H1 (cell line): ENCODE measurements at regions not wholly inside any gene's neighbourhood (a gene's known extent, or its start where the extent isn't known, plus 50 kb on each side); places are given as distances from the start of the nearest gene placed in this dataset.

Source experiments
- EGR1 ChIP-seq: IDR thresholded peaks from 2 replicates; pipeline ENCODE4 v1.6.1; 2011; ENCODE audit warnings: low read depth, low read length, borderline replicate concordance
- MAFK ChIP-seq: IDR thresholded peaks from 2 replicates; pipeline ENCODE4 v1.6.1; 2012; ENCODE audit warnings: low read depth, mild to moderate bottlenecking, improper control_type of control experiment, low read length

DNA sequence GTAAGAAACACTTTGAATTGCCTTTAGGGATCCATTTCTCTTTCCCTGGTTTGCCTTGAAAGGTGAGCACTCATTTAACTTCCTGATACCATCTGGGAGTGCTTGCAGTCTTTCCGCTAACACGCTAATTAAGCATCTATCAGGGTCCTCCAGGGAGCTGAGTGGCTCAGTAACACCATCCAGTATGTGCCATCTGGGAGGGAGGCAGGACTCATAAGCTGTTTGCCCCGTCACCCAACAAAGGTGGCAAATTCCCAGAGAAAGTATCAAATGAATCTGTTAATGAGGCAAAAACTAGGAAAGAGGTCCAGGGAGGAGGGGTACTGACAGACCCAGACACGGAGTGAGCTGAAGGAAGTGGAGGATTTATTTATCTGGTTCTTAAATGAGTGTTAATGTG, 430.9 kb downstream of the HLX start (continued):
- no peak for TF ChIP-seq EGR1
- no peak for TF ChIP-seq MAFK
